Liver (tissue), 8 donors: ENCODE measurements at regions not wholly inside any gene's neighbourhood (a gene's known extent, or its start where the extent isn't known, plus 50 kb on each side); places are given as distances from the start of the nearest gene placed in this dataset.

Experiments
- DNase-seq: peaks from one replicate; pipeline ENCODE4 v3.0.0-alpha.2; 2017; ENCODE audit warnings: low spot score
- H3K27ac ChIP-seq, 2 donors: one replicate each; pipeline ENCODE4 v1.7.0; 2013; ENCODE audit warnings: inconsistent platforms in 2 of 2, low read length in 2 of 2, control low read depth in 1 of 2, low read depth in 1 of 2, mild to moderate bottlenecking in 1 of 2
- H3K27me3 ChIP-seq, 4 donors: one replicate each; pipeline versions ENCODE4 v1.6.1 to v1.7.0; 2013; ENCODE audit warnings: low read length in 3 of 4, inconsistent platforms in 1 of 4, mild to moderate bottlenecking in 1 of 4, moderate library complexity in 1 of 4; ENCODE audit not compliant: control insufficient read depth in 4 of 4, insufficient read depth in 4 of 4
- H3K36me3 ChIP-seq, 4 donors: one replicate each; pipeline versions ENCODE4 v1.6.1 to v1.7.0; 2013; ENCODE audit warnings: low read length in 3 of 4, mild to moderate bottlenecking in 3 of 4, low read depth in 1 of 4, moderate library complexity in 1 of 4; ENCODE audit not compliant: control insufficient read depth in 4 of 4, insufficient read depth in 3 of 4
- H3K4me1 ChIP-seq, 4 donors: one replicate each; pipeline versions ENCODE4 v1.6.1 to v1.7.0; 2013; ENCODE audit warnings: low read length in 3 of 4, mild to moderate bottlenecking in 3 of 4, moderate library complexity in 1 of 4; ENCODE audit not compliant: control insufficient read depth in 4 of 4, insufficient read depth in 4 of 4
- H3K4me3 ChIP-seq, 3 donors: one replicate each; pipeline versions ENCODE4 v1.6.1 to v1.7.0; 2013; ENCODE audit warnings: low read length in 3 of 3, control low read depth in 1 of 3, low read depth in 1 of 3, mild to moderate bottlenecking in 1 of 3
- H3K9ac ChIP-seq, 2 donors: one replicate each; pipeline ENCODE4 v1.7.0; 2013; ENCODE audit warnings: low read length in 2 of 2, mild to moderate bottlenecking in 2 of 2, moderate library complexity in 2 of 2, control low read depth in 1 of 2, low read depth in 1 of 2
- H3K9me3 ChIP-seq, 4 donors: one replicate each; pipeline versions ENCODE4 v1.6.1 to v1.7.0; 2013; ENCODE audit warnings: low read length in 3 of 4; ENCODE audit not compliant: control insufficient read depth in 4 of 4
- EGR1 ChIP-seq, 2 donors: IDR thresholded peaks; 2 replicates each; pipeline ENCODE4 v1.6.1; 2016 to 2018; ENCODE audit warnings: antibody characterized with exemption in 2 of 2, low read depth in 2 of 2
- FOXA1 ChIP-seq: IDR thresholded peaks from 2 replicates; pipeline ENCODE4 v1.6.1; 2016; ENCODE audit warnings: antibody characterized with exemption
- FOXA2 ChIP-seq: IDR thresholded peaks from 2 replicates; pipeline ENCODE4 v1.6.1; 2016; ENCODE audit warnings: antibody characterized with exemption
- GABPA ChIP-seq, 2 donors: IDR thresholded peaks in 1 of 2; conservative IDR thresholded peaks in 1 of 2; 2 replicates each; pipeline ENCODE4 v1.6.1; 2016; ENCODE audit warnings: antibody characterized with exemption in 2 of 2, mild to moderate bottlenecking in 1 of 2, moderate library complexity in 1 of 2
- HNF4A ChIP-seq, 2 donors: conservative IDR thresholded peaks; 2 replicates each; pipeline ENCODE4 v1.6.1; 2016; ENCODE audit warnings: antibody characterized with exemption in 2 of 2, mild to moderate bottlenecking in 2 of 2
- HNF4G ChIP-seq: IDR thresholded peaks from 2 replicates; pipeline ENCODE4 v1.6.1; 2016; ENCODE audit warnings: antibody characterized with exemption
- JUND ChIP-seq, 2 donors: IDR thresholded peaks; 2 replicates each; pipeline ENCODE4 v1.6.1; 2016; ENCODE audit warnings: antibody characterized with exemption in 2 of 2
- NR2F2 ChIP-seq: IDR thresholded peaks from 2 replicates; pipeline ENCODE4 v1.6.1; 2016; ENCODE audit warnings: antibody characterized with exemption
- RAD21 ChIP-seq, 2 donors: IDR thresholded peaks; 2 replicates each; pipeline ENCODE4 v1.6.1; 2016; ENCODE audit warnings: antibody characterized with exemption in 2 of 2, mild to moderate bottlenecking in 2 of 2
- RXRA ChIP-seq, 2 donors: IDR thresholded peaks; 2 replicates each; pipeline ENCODE4 v1.6.1; 2017 to 2018; ENCODE audit warnings: antibody characterized with exemption in 2 of 2, mild to moderate bottlenecking in 1 of 2
- SP1 ChIP-seq: IDR thresholded peaks from 2 replicates; pipeline ENCODE4 v1.6.1; 2018; ENCODE audit warnings: antibody characterized with exemption, mild to moderate bottlenecking
- TAF1 ChIP-seq: conservative IDR thresholded peaks from 2 replicates; pipeline ENCODE4 v1.6.1; 2016; ENCODE audit warnings: antibody characterized with exemption, mild to moderate bottlenecking
- YY1 ChIP-seq: IDR thresholded peaks from 2 replicates; pipeline ENCODE4 v1.6.1; 2016; ENCODE audit warnings: antibody characterized with exemption, mild to moderate bottlenecking
- WGBS: extraction: QIAGEN DNeasy Blood & Tissue Kit; methylation state at CpG from one replicate; pipeline ENCODE4 v1.1.7; 2013; 5-methylcytosine and 5-hydroxymethylcytosine counted together
- TF ChIP-seq, protein P1 (sequence below): fragments of 150-350 bp; IDR thresholded peaks from 2 replicates; pipeline ENCODE4 v1.5.1; 2017; ENCODE audit warnings: improper control_type of control experiment, low read depth, low read length; ENCODE audit not compliant: missing input control
- TF ChIP-seq, protein P2 (sequence below): IDR thresholded peaks from 2 replicates; pipeline ENCODE4 v1.6.1; 2016; ENCODE audit warnings: antibody characterized with exemption
- TF ChIP-seq, protein P3 (sequence below): IDR thresholded peaks from 2 replicates; pipeline ENCODE4 v1.6.1; 2016; ENCODE audit warnings: antibody characterized with exemption, mild to moderate bottlenecking
- TF ChIP-seq, protein P4 (sequence below): IDR thresholded peaks from 2 replicates; pipeline ENCODE4 v1.6.1; 2016; ENCODE audit warnings: antibody characterized with exemption
- TF ChIP-seq, protein P5 (sequence below): IDR thresholded peaks from 2 replicates; pipeline ENCODE4 v1.6.1; 2016; ENCODE audit warnings: antibody characterized with exemption
- donor health status: healthy.
- donor health status: healthy.
- donor health status: healthy.
- donor health status: healthy.
- donor health status: healthy.

DNA sequence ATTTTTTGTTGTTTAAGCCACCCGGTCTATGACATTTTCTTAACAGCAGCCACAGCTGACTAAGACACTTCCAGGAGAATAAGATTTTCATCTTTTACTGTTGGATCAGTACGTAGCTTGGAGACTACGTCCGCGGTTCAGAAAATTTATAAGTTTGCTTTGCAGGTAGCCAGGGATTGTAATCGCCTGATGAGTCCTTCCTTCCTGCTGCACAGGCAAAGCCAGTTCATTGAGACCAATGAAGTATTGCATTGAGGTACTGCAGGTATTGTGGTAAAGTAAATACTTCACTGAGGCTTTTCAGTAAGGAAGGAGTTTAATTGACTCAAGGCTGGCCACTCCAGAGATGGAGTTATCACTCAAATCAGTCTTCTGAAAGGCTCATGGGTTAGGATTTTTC, 269.4 kb upstream of the ELAC2 start (continued):
- TF ChIP-seq, protein P1, sequence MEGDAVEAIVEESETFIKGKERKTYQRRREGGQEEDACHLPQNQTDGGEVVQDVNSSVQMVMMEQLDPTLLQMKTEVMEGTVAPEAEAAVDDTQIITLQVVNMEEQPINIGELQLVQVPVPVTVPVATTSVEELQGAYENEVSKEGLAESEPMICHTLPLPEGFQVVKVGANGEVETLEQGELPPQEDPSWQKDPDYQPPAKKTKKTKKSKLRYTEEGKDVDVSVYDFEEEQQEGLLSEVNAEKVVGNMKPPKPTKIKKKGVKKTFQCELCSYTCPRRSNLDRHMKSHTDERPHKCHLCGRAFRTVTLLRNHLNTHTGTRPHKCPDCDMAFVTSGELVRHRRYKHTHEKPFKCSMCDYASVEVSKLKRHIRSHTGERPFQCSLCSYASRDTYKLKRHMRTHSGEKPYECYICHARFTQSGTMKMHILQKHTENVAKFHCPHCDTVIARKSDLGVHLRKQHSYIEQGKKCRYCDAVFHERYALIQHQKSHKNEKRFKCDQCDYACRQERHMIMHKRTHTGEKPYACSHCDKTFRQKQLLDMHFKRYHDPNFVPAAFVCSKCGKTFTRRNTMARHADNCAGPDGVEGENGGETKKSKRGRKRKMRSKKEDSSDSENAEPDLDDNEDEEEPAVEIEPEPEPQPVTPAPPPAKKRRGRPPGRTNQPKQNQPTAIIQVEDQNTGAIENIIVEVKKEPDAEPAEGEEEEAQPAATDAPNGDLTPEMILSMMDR = no peak
- TF ChIP-seq YY1 = no peak
- TF ChIP-seq RXRA (IDR thresholded peaks at IDR 0.05) = no peak
- no peak for TF ChIP-seq SP1
- TF ChIP-seq, protein P2, sequence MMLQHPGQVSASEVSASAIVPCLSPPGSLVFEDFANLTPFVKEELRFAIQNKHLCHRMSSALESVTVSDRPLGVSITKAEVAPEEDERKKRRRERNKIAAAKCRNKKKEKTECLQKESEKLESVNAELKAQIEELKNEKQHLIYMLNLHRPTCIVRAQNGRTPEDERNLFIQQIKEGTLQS = no peak
- no peak for TF ChIP-seq TAF1
- no peak for TF ChIP-seq HNF4A (conservative IDR thresholded peaks at IDR 0.05)

DNA sequence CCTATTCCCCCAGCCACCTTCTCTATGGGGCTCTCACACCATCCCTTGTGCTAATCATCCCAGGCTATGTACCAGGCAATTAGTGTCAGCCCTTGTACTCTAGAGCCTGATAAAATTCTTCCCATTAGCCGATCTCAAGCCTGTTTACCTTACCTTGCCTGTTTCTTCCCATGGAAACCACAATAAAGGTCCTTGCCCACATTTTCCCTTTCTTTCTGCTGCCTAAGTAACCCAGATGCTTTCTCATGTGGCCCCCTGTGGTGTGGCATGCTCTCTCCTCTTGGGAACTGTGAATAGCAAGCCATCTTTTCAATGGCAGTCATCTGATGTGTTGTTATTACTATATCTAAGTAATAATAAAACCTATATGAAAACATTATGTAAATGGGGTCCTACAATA, 265.8 kb upstream of the ELAC2 start:
- no peaks in the 10 kb centered on the region for H3K27me3 ChIP-seq
- 50% methylated on average over 1 of the region's 1 CpG for WGBS
- H3K9me3 ChIP-seq = no peaks in the 10 kb centered on the region
- no peak overlapping the region for H3K4me3 ChIP-seq
- TF ChIP-seq GABPA (IDR thresholded peaks at IDR 0.05 in 1 of 2, conservative IDR thresholded peaks at IDR 0.05 in 1 of 2) (no peak), TAF1 (no peak), FOXA1 (no peak), NR2F2 (no peak), HNF4G (no peak), HNF4A (conservative IDR thresholded peaks at IDR 0.05) (no peak), YY1 (no peak), JUND (IDR thresholded peaks at IDR 0.05) (no peak), RXRA (IDR thresholded peaks at IDR 0.05) (no peak), EGR1 (IDR thresholded peaks at IDR 0.05; ENCODE audit: low read depth in 2 of 2) (no peak), RAD21 (IDR thresholded peaks at IDR 0.05) (no peak), FOXA2 (no peak), SP1 (no peak)
- TF ChIP-seq, protein P3, sequence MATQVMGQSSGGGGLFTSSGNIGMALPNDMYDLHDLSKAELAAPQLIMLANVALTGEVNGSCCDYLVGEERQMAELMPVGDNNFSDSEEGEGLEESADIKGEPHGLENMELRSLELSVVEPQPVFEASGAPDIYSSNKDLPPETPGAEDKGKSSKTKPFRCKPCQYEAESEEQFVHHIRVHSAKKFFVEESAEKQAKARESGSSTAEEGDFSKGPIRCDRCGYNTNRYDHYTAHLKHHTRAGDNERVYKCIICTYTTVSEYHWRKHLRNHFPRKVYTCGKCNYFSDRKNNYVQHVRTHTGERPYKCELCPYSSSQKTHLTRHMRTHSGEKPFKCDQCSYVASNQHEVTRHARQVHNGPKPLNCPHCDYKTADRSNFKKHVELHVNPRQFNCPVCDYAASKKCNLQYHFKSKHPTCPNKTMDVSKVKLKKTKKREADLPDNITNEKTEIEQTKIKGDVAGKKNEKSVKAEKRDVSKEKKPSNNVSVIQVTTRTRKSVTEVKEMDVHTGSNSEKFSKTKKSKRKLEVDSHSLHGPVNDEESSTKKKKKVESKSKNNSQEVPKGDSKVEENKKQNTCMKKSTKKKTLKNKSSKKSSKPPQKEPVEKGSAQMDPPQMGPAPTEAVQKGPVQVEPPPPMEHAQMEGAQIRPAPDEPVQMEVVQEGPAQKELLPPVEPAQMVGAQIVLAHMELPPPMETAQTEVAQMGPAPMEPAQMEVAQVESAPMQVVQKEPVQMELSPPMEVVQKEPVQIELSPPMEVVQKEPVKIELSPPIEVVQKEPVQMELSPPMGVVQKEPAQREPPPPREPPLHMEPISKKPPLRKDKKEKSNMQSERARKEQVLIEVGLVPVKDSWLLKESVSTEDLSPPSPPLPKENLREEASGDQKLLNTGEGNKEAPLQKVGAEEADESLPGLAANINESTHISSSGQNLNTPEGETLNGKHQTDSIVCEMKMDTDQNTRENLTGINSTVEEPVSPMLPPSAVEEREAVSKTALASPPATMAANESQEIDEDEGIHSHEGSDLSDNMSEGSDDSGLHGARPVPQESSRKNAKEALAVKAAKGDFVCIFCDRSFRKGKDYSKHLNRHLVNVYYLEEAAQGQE = no peak
- TF ChIP-seq, protein P1 = no peak
- TF ChIP-seq, protein P4, sequence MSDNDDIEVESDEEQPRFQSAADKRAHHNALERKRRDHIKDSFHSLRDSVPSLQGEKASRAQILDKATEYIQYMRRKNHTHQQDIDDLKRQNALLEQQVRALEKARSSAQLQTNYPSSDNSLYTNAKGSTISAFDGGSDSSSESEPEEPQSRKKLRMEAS = no peak
- TF ChIP-seq, protein P2 = no peak
- TF ChIP-seq, protein P5, sequence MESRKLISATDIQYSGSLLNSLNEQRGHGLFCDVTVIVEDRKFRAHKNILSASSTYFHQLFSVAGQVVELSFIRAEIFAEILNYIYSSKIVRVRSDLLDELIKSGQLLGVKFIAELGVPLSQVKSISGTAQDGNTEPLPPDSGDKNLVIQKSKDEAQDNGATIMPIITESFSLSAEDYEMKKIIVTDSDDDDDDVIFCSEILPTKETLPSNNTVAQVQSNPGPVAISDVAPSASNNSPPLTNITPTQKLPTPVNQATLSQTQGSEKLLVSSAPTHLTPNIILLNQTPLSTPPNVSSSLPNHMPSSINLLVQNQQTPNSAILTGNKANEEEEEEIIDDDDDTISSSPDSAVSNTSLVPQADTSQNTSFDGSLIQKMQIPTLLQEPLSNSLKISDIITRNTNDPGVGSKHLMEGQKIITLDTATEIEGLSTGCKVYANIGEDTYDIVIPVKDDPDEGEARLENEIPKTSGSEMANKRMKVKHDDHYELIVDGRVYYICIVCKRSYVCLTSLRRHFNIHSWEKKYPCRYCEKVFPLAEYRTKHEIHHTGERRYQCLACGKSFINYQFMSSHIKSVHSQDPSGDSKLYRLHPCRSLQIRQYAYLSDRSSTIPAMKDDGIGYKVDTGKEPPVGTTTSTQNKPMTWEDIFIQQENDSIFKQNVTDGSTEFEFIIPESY = no peak
- no peak overlapping the region for H3K27ac ChIP-seq
- no peak for DNase-seq
- H3K9ac ChIP-seq = no peak overlapping the region
- H3K36me3 ChIP-seq = no peaks in the 10 kb centered on the region
- no peaks in the 10 kb centered on the region for H3K4me1 ChIP-seq
